Iris pigment epithelial cell (primary cell): ENCODE measurements at regions not wholly inside any gene's neighbourhood (a gene's known extent, or its start where the extent isn't known, plus 50 kb on each side); places are given as distances from the start of the nearest gene placed in this dataset.

Experiments
- DNase-seq: peaks from one replicate; pipeline ENCODE4 v3.0.0-alpha.2; 2011; ENCODE audit warnings: low read depth

GRCh38 chr12:93154753-93155480, 222.8 kb upstream of the NUDT4 start:
- DNase-seq, result peak; percentile 75

GRCh38 chr12:93156086-93156716, 221.5 kb upstream of the NUDT4 start:
- DNase-seq, result no peak

- no peak for DNase-seq
Observed at GRCh38 chr12:93157279-93157678, 220.4 kb upstream of the NUDT4 start.

- no peak for DNase-seq
Observed at GRCh38 chr12:93158065-93158843, 219.5 kb upstream of the NUDT4 start.

GRCh38 chr12:93163260-93164036, 214.3 kb upstream of the NUDT4 start:
- DNase-seq, result peak; percentile 54

GRCh38 chr12:93164103-93164880, 213.4 kb upstream of the NUDT4 start:
- no peak for DNase-seq

- DNase-seq, result no peak
Observed at GRCh38 chr12:93165384-93165932, 212.3 kb upstream of the NUDT4 start.

- DNase-seq, result no peak
Observed at GRCh38 chr12:93166541-93167307, 211.0 kb upstream of the NUDT4 start.

GRCh38 chr12:93167331-93167730, 210.4 kb upstream of the NUDT4 start:
- no peak for DNase-seq

GRCh38 chr12:93167841-93168492, 209.8 kb upstream of the NUDT4 start:
- DNase-seq, result peak; percentile 42

- no peak for DNase-seq
Observed at GRCh38 chr12:93168751-93169150, 209.0 kb upstream of the NUDT4 start.

GRCh38 chr12:93169536-93169935, 208.2 kb upstream of the NUDT4 start:
- DNase-seq, result no peak

- DNase-seq, result no peak
Observed at GRCh38 chr12:93170928-93171327, 206.8 kb upstream of the NUDT4 start.

GRCh38 chr12:93173178-93173957, 204.4 kb upstream of the NUDT4 start:
- DNase-seq, result peak; percentile 68

- peak; percentile 98 for DNase-seq
Observed at GRCh38 chr12:93174048-93174447, 203.7 kb upstream of the NUDT4 start.

- DNase-seq, result no peak
Observed at GRCh38 chr12:93174473-93174872, 203.3 kb upstream of the NUDT4 start.

- DNase-seq, result peak; percentile 69
Observed at GRCh38 chr12:93176165-93176564, 201.6 kb upstream of the NUDT4 start.

- no peak for DNase-seq
Observed at GRCh38 chr12:93176610-93177126, 201.1 kb upstream of the NUDT4 start.
